H1 (cell line): ENCODE measurements at regions not wholly inside any gene's neighbourhood (a gene's known extent, or its start where the extent isn't known, plus 50 kb on each side); places are given as distances from the start of the nearest gene placed in this dataset.

Experiments
- CTCF ChIA-PET: fragments of 300-600 bp; sonication (Branson Sonifier 250); formaldehyde crosslinking; loops from one replicate; lab custom pipeline; 2021; ENCODE audit not compliant: partially characterized antibody; lab: Charles Lee
- POLR2A ChIA-PET: fragments of 300-600 bp; sonication (Branson Sonifier 250); formaldehyde crosslinking; loops from one replicate; lab custom pipeline; 2021; ENCODE audit warnings: inconsistent platforms; ENCODE audit not compliant: partially characterized antibody; lab: Charles Lee
- DNase-seq, 2 experiments: peaks; one replicate each; pipeline versions ENCODE4 v3.0.0 to v3.0.0-alpha.2; 2010 to 2022; ENCODE audit warnings: low spot score in 2 of 2, low read depth in 1 of 2, mixed read lengths in 1 of 2
- FAIRE-seq: peaks from 2 replicates; lab custom pipeline; 2011; peaks lifted over from hg19 to GRCh38; lab: Jason Lieb, UNC
- H2AFZ ChIP-seq: 2 replicates; pipeline ENCODE4 v1.8.1; 2012; ENCODE audit warnings: low read length, inconsistent platforms
- H2AK5ac ChIP-seq: 2 replicates; pipeline ENCODE4 v1.6.1; 2013; ENCODE audit warnings: low read depth, low read length
- H2BK120ac ChIP-seq: replicated peaks from 2 replicates; pipeline ENCODE3; 2013; ENCODE audit warnings: low read depth, low read length, inconsistent platforms
- H2BK12ac ChIP-seq: 2 replicates; pipeline ENCODE4 v1.6.1; 2013; ENCODE audit warnings: low read depth, low read length
- H2BK15ac ChIP-seq: 2 replicates; pipeline ENCODE4 v1.6.1; 2013; ENCODE audit warnings: low read length
- H2BK20ac ChIP-seq: 2 replicates; pipeline ENCODE4 v1.6.1; 2013; ENCODE audit warnings: low read length
- H2BK5ac ChIP-seq: 2 replicates; pipeline ENCODE4 v1.6.1; 2013; ENCODE audit warnings: low read depth, low read length
- H3K14ac ChIP-seq: 2 replicates; pipeline ENCODE4 v1.6.1; 2013; ENCODE audit warnings: inconsistent platforms; ENCODE audit not compliant: insufficient read length
- H3K18ac ChIP-seq: 2 replicates; pipeline ENCODE4 v1.6.1; 2013; ENCODE audit warnings: low read length; ENCODE audit errors: extremely low read depth
- H3K23ac ChIP-seq: 2 replicates; pipeline ENCODE4 v1.6.1; 2013; ENCODE audit warnings: inconsistent platforms; ENCODE audit not compliant: insufficient read length
- H3K23me2 ChIP-seq: 2 replicates; pipeline ENCODE4 v1.6.1; 2013; ENCODE audit warnings: low read depth, low read length
- H3K27ac ChIP-seq: 2 replicates; pipeline ENCODE4 v1.6.1; 2011; ENCODE audit warnings: low read depth, low read length, inconsistent platforms
- H3K27me3 ChIP-seq, 4 experiments: replicated peaks in 1 of 4; 1 replicate in 1 of 4; 2 replicates in 3 of 4; pipeline versions ENCODE4 v1.6.1 to v1.8.1; 2011 to 2013; ENCODE audit warnings: low read length in 3 of 4, mild to moderate bottlenecking in 3 of 4, inconsistent platforms in 2 of 4, mixed read lengths in 2 of 4, moderate library complexity in 1 of 4; ENCODE audit not compliant: control insufficient read depth in 3 of 4, insufficient read depth in 3 of 4; ENCODE audit errors: extremely low read depth in 1 of 4
- H3K36me3 ChIP-seq, 4 experiments: 2 replicates each; pipeline versions ENCODE4 v1.6.1 to v1.8.1; 2011 to 2013; ENCODE audit warnings: mild to moderate bottlenecking in 4 of 4, low read length in 3 of 4, moderate library complexity in 2 of 4, control low read depth in 1 of 4, inconsistent platforms in 1 of 4; ENCODE audit not compliant: insufficient read depth in 4 of 4, control insufficient read depth in 2 of 4
- H3K4ac ChIP-seq: replicated peaks from 2 replicates; pipeline ENCODE3; 2013; ENCODE audit warnings: low read length, low read depth, mixed read lengths, inconsistent platforms; ENCODE audit not compliant: insufficient read length
- H3K4me1 ChIP-seq, 4 experiments: replicated peaks in 1 of 4; 1 replicate in 1 of 4; 2 replicates in 3 of 4; pipeline versions ENCODE4 v1.6.1 to v1.8.1; 2011 to 2013; ENCODE audit warnings: low read length in 3 of 4, inconsistent platforms in 2 of 4, mixed read lengths in 1 of 4; ENCODE audit not compliant: insufficient read depth in 4 of 4, control insufficient read depth in 3 of 4
- H3K4me2 ChIP-seq, 2 experiments: 2 replicates each; pipeline versions ENCODE4 v1.6.1 to v1.8.1; 2011 to 2013; ENCODE audit warnings: low read depth in 2 of 2, low read length in 2 of 2, control low read depth in 1 of 2, inconsistent platforms in 1 of 2, mild to moderate bottlenecking in 1 of 2; ENCODE audit not compliant: insufficient read depth in 1 of 2
- H3K4me3 ChIP-seq, 4 experiments: fragments of 200-600, 300-600 bp in 1 of 4; sonication (generic), shearing (Covaris generic), sonication (Bioruptor Twin) in 1 of 4; 2 replicates each; pipeline versions ENCODE4 v1.5.1 to v1.8.1; 2011 to 2016; ENCODE audit warnings: low read length in 4 of 4, low read depth in 3 of 4, control low read depth in 2 of 4, inconsistent platforms in 2 of 4, mild to moderate bottlenecking in 2 of 4, mixed read lengths in 1 of 4, moderate library complexity in 1 of 4; ENCODE audit not compliant: insufficient read depth in 2 of 4; ENCODE audit errors: extremely low read depth in 1 of 4
- H3K56ac ChIP-seq: replicated peaks from 2 replicates; pipeline ENCODE3; 2013; ENCODE audit warnings: low read depth, mild to moderate bottlenecking, mixed read lengths, low read length, inconsistent platforms; ENCODE audit not compliant: insufficient read length
- H3K79me1 ChIP-seq: 2 replicates; pipeline ENCODE4 v1.6.1; 2013; ENCODE audit warnings: low read depth, low read length, control low read depth
- H3K79me2 ChIP-seq, 2 experiments: 2 replicates each; pipeline versions ENCODE4 v1.6.1 to v1.8.1; 2012 to 2013; ENCODE audit warnings: low read length in 2 of 2, mild to moderate bottlenecking in 2 of 2, inconsistent platforms in 1 of 2; ENCODE audit not compliant: insufficient read depth in 2 of 2, control insufficient read depth in 1 of 2
- H3K9ac ChIP-seq, 4 experiments: replicated peaks in 1 of 4; 1 replicate in 1 of 4; 2 replicates in 3 of 4; pipeline versions ENCODE4 v1.6.1 to v1.8.1; 2011 to 2013; ENCODE audit warnings: low read depth in 3 of 4, low read length in 3 of 4, control low read depth in 2 of 4, mild to moderate bottlenecking in 2 of 4, moderate library complexity in 2 of 4, inconsistent platforms in 1 of 4; ENCODE audit errors: extremely low read depth in 1 of 4
- H3K9me3 ChIP-seq, 2 experiments: 2 replicates each; pipeline versions ENCODE4 v1.6.1 to v1.8.1; 2012 to 2013; ENCODE audit warnings: mild to moderate bottlenecking in 2 of 2, moderate library complexity in 2 of 2, control low read depth in 1 of 2, inconsistent platforms in 1 of 2, low read depth in 1 of 2, low read length in 1 of 2, mixed read lengths in 1 of 2; ENCODE audit not compliant: insufficient read depth in 2 of 2
- H4K20me1 ChIP-seq, 2 experiments: replicated peaks in 1 of 2; 2 replicates each; pipeline versions ENCODE3 to v1.8.1; 2011 to 2013; ENCODE audit warnings: inconsistent platforms in 2 of 2, low read length in 2 of 2, mild to moderate bottlenecking in 1 of 2; ENCODE audit not compliant: insufficient read depth in 2 of 2, control insufficient read depth in 1 of 2
- H4K5ac ChIP-seq: 2 replicates; pipeline ENCODE4 v1.6.1; 2013; ENCODE audit warnings: low read length, low read depth, mixed read lengths, inconsistent platforms; ENCODE audit not compliant: insufficient read length
- H4K8ac ChIP-seq: 2 replicates; pipeline ENCODE4 v1.8.0; 2013; ENCODE audit warnings: mild to moderate bottlenecking, moderate library complexity, low read length, inconsistent platforms; ENCODE audit not compliant: insufficient read depth; ENCODE audit errors: extremely low read depth
- H4K91ac ChIP-seq: replicated peaks from 2 replicates; pipeline ENCODE3; 2013; ENCODE audit warnings: low read length, mixed read lengths, inconsistent platforms; ENCODE audit not compliant: insufficient read length
- BCL11A ChIP-seq, 2 experiments: IDR thresholded peaks; one replicate each; pipeline ENCODE4 v1.6.1; 2011; ENCODE audit warnings: low read depth in 2 of 2, low read length in 2 of 2, mild to moderate bottlenecking in 2 of 2
- CBX8 ChIP-seq: fragments of 300-800, 300-1000 bp; sonication (generic); IDR thresholded peaks from 2 replicates; pipeline ENCODE4 v1.7.1; 2016; ENCODE audit warnings: low read depth, low read length, borderline replicate concordance
- CREB1 ChIP-seq: IDR thresholded peaks from 2 replicates; pipeline ENCODE4 v1.6.1; 2012; ENCODE audit warnings: inconsistent platforms
- MAFK ChIP-seq: IDR thresholded peaks from 2 replicates; pipeline ENCODE4 v1.6.1; 2012; ENCODE audit warnings: low read depth, mild to moderate bottlenecking, improper control_type of control experiment, low read length
- POU5F1 ChIP-seq: IDR thresholded peaks from 2 replicates; pipeline ENCODE4 v1.6.1; 2011; ENCODE audit warnings: low read depth, mild to moderate bottlenecking, low read length, moderate library complexity
- RAD21 ChIP-seq, 2 experiments: IDR thresholded peaks in 1 of 2; conservative IDR thresholded peaks in 1 of 2; 2 replicates each; pipeline ENCODE4 v1.6.1; 2011; ENCODE audit warnings: low read depth in 2 of 2, low read length in 2 of 2, improper control_type of control experiment in 1 of 2, inconsistent platforms in 1 of 2, mild to moderate bottlenecking in 1 of 2, moderate library complexity in 1 of 2
- SIN3A ChIP-seq, 2 experiments: IDR thresholded peaks in 1 of 2; conservative IDR thresholded peaks in 1 of 2; 2 replicates each; pipeline ENCODE4 v1.6.1; 2011 to 2012; ENCODE audit warnings: low read length in 2 of 2, improper control_type of control experiment in 1 of 2, low read depth in 1 of 2, mild to moderate bottlenecking in 1 of 2
- SIX5 ChIP-seq: IDR thresholded peaks from 2 replicates; pipeline ENCODE4 v1.6.1; 2011; ENCODE audit warnings: mild to moderate bottlenecking, low read depth, low read length
- SP2 ChIP-seq: IDR thresholded peaks from 2 replicates; pipeline ENCODE4 v1.6.1; 2012; ENCODE audit warnings: mild to moderate bottlenecking, low read length, inconsistent platforms
- SRF ChIP-seq: IDR thresholded peaks from 2 replicates; pipeline ENCODE4 v1.6.1; 2011; ENCODE audit warnings: mild to moderate bottlenecking, low read depth, low read length, moderate library complexity
- WGBS, 2 experiments: shearing (Covaris generic) in 1 of 2; methylation state at CpG; one replicate each; pipeline versions ENCODE4 v1.1.6 to v1.1.7; 2013 to 2015; ENCODE audit warnings: low lambda C conversion rate in 2 of 2, mixed read lengths in 2 of 2, inconsistent platforms in 1 of 2, low coverage in 1 of 2, missing lambda C conversion rate in 1 of 2; ENCODE audit not compliant: insufficient replicate concordance in 2 of 2, insufficient coverage in 1 of 2, insufficient read length in 1 of 2; ENCODE audit errors: extremely low coverage in 1 of 2, missing lambda C conversion rate in 1 of 2; 5-methylcytosine and 5-hydroxymethylcytosine counted together
- TF ChIP-seq, protein P1 (sequence below): IDR thresholded peaks from 2 replicates; pipeline ENCODE4 v1.6.1; 2011; ENCODE audit warnings: low read depth, mild to moderate bottlenecking, low read length; ENCODE audit not compliant: insufficient read depth
- TF ChIP-seq, protein P2 (sequence below): IDR thresholded peaks from 2 replicates; pipeline ENCODE4 v1.6.1; 2012; ENCODE audit warnings: low read length, inconsistent platforms

DNA sequence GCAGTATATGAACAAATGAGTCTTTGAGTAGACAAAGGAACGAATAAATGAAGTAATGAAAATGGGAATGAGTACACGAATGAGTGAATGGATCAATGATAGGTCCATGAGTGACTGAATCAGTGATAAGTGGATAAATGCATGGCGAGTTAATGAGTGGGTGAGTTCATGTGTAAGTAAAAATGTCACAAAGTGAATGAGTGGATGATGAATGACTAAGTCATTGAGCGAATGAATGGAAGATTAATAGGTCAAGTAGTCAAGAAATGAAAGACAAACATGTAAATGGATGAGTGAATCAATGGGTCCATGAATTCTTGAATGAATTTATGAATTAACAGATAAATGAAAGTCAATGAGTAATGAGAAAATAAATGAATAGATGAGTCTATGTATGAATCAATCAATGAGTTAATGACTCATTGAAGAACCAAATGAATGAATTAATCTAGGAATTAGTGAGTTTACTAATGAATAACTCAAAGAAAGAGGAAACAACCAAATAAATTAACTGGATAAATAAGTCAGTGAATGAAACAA, 97.3 kb upstream of the RTL1 start:
- H2AFZ ChIP-seq, result no peak overlapping the region
- H3K9me3 ChIP-seq, result no peaks in the 10 kb centered on the region
- no peak overlapping the region for H2BK15ac ChIP-seq
- H3K23me2 ChIP-seq, result no peaks in the 10 kb centered on the region
- no peak for FAIRE-seq
- ChIA-PET CTCF (interaction anchor here (1.0 kb wide), 1 partner anchor 217 kb away, joined by 3 read pairs; no protein-coding TSS in a partner anchor), POLR2A (no interaction called here)
- no peak overlapping the region for H2BK12ac ChIP-seq
- 86 to 100% methylated on average over 2 to 4 of the region's 4 CpGs for WGBS, 2 experiments
- H2BK20ac ChIP-seq, result no peak overlapping the region
- H3K23ac ChIP-seq, result no peak overlapping the region
- no peaks in the 10 kb centered on the region for H3K4me1 ChIP-seq
- H4K20me1 ChIP-seq, result no peaks in the 10 kb centered on the region
- no peaks in the 10 kb centered on the region for H3K79me2 ChIP-seq
- no peak overlapping the region for H2AK5ac ChIP-seq
- H3K4me3 ChIP-seq, result no peak overlapping the region
- no peak overlapping the region for H3K9ac ChIP-seq
- H4K91ac ChIP-seq, result no peak overlapping the region
- H3K36me3 ChIP-seq, result no peaks in the 10 kb centered on the region
- H3K18ac ChIP-seq, result no peak overlapping the region
- no peak overlapping the region for H4K5ac ChIP-seq
- no peak overlapping the region for H3K14ac ChIP-seq
- no peak overlapping the region for H2BK5ac ChIP-seq
- H3K4me2 ChIP-seq, result no peak overlapping the region
- no peaks in the 10 kb centered on the region for H3K27me3 ChIP-seq
- H2BK120ac ChIP-seq, result no peak overlapping the region
- no peak for DNase-seq
- no peak overlapping the region for H3K56ac ChIP-seq
- H3K4ac ChIP-seq, result no peak overlapping the region
- no peak overlapping the region for H3K27ac ChIP-seq
- no peak overlapping the region for H4K8ac ChIP-seq
- H3K79me1 ChIP-seq, result no peaks in the 10 kb centered on the region
- TF ChIP-seq MAFK (no peak), SIX5 (no peak), RAD21 (IDR thresholded peaks at IDR 0.05 in 1 of 2, conservative IDR thresholded peaks at IDR 0.05 in 1 of 2; ENCODE audit: low read depth in 2 of 2, low read length in 2 of 2) (no peak), SRF (no peak), SIN3A (conservative IDR thresholded peaks at IDR 0.05 in 1 of 2, IDR thresholded peaks at IDR 0.05 in 1 of 2; ENCODE audit: low read depth in 1 of 2, low read length in 2 of 2) (no peak), POU5F1 (no peak), CREB1 (no peak), SP2 (no peak), BCL11A (IDR thresholded peaks at IDR 0.05; ENCODE audit: low read depth in 2 of 2, low read length in 2 of 2) (no peak), CBX8 (no peak)
- TF ChIP-seq, protein P1, sequence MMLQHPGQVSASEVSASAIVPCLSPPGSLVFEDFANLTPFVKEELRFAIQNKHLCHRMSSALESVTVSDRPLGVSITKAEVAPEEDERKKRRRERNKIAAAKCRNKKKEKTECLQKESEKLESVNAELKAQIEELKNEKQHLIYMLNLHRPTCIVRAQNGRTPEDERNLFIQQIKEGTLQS, result no peak
- TF ChIP-seq, protein P2, sequence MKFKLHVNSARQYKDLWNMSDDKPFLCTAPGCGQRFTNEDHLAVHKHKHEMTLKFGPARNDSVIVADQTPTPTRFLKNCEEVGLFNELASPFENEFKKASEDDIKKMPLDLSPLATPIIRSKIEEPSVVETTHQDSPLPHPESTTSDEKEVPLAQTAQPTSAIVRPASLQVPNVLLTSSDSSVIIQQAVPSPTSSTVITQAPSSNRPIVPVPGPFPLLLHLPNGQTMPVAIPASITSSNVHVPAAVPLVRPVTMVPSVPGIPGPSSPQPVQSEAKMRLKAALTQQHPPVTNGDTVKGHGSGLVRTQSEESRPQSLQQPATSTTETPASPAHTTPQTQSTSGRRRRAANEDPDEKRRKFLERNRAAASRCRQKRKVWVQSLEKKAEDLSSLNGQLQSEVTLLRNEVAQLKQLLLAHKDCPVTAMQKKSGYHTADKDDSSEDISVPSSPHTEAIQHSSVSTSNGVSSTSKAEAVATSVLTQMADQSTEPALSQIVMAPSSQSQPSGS, result no peak
